K562 (cell line): ENCODE measurements at regions not wholly inside any gene's neighbourhood (a gene's known extent, or its start where the extent isn't known, plus 50 kb on each side); places are given as distances from the start of the nearest gene placed in this dataset.

Experiments
- ATAC-seq: fragments of 200-7000 bp; cut with Tn5 transposase; 3 replicates; pipeline ENCODE4 v1.9.1; 2020; ENCODE audit warnings: moderate library complexity
- BruUV-seq: library from RNA; stranded (reverse); fragments of 400-500 nt; replicated peaks from 2 replicates; lab custom pipeline; 2021; lab: Mats Ljungman, UMichigan
- CTCF ChIA-PET: fragments of 300-600 bp; formaldehyde crosslinking; extraction: SDS; loops from one replicate; lab custom pipeline; 2021; ENCODE audit warnings: low intra/inter-chr PET ratio; lab: Yijun Ruan, JAX
- POLR2A ChIA-PET: fragments of 300-600, 350-650 bp; sonication (Branson Sonifier 250); formaldehyde crosslinking; extraction: SDS; loops from one replicate; lab custom pipeline; 2021; ENCODE audit warnings: antibody characterized with exemption, inconsistent platforms; lab: Yijun Ruan, JAX
- DNase-seq, 4 experiments: peaks; one replicate each; pipeline versions ENCODE4 v3.0.0 to v3.0.0-alpha.2; 2011 to 2018; ENCODE audit warnings: low spot score in 3 of 4, mixed read lengths in 3 of 4; ENCODE audit errors: extremely low read depth in 1 of 4
- FAIRE-seq: peaks from 2 replicates; lab custom pipeline; 2011; peaks lifted over from hg19 to GRCh38; lab: Jason Lieb, UNC
- H2AFZ ChIP-seq: 2 replicates; pipeline ENCODE4 v1.6.0; 2011; ENCODE audit warnings: low read depth, low read length, control low read depth, inconsistent platforms
- H3K27ac ChIP-seq: fragments of 200-600 bp; 3 replicates; pipeline ENCODE4 v1.8.0; 2011; ENCODE audit warnings: low read depth, mild to moderate bottlenecking, control low read depth, inconsistent platforms, low read length, moderate library complexity, mixed read lengths; ENCODE audit errors: extremely low read depth
- H3K27me3 ChIP-seq, 2 experiments: fragments of 300-600 bp in 1 of 2; 2 replicates in 1 of 2; 3 replicates in 1 of 2; pipeline versions ENCODE4 v1.6.0 to v1.8.0; 2011; ENCODE audit warnings: inconsistent platforms in 2 of 2, low read length in 2 of 2, mild to moderate bottlenecking in 1 of 2, mixed read lengths in 1 of 2, moderate library complexity in 1 of 2; ENCODE audit not compliant: control insufficient read depth in 2 of 2, insufficient read depth in 2 of 2
- H3K36me3 ChIP-seq: fragments of 300-600 bp; 3 replicates; pipeline ENCODE4 v1.8.0; 2011; ENCODE audit warnings: mild to moderate bottlenecking, low read length, inconsistent platforms; ENCODE audit not compliant: control insufficient read depth, insufficient read depth
- H3K4me1 ChIP-seq, 2 experiments: fragments of 200-600 bp in 1 of 2; replicated peaks in 1 of 2; 2 replicates in 1 of 2; 3 replicates in 1 of 2; pipeline versions ENCODE4 v1.5.1 to v1.8.0; 2011; ENCODE audit warnings: inconsistent platforms in 2 of 2, low read length in 2 of 2, mild to moderate bottlenecking in 1 of 2, mixed read lengths in 1 of 2, moderate library complexity in 1 of 2; ENCODE audit not compliant: control insufficient read depth in 2 of 2, insufficient read depth in 2 of 2
- H3K4me2 ChIP-seq: 2 replicates; pipeline ENCODE4 v1.6.1; 2011; ENCODE audit warnings: low read length, control low read depth, inconsistent platforms, mixed read lengths; ENCODE audit not compliant: insufficient read depth
- H3K4me3 ChIP-seq: fragments of 200-600 bp; sonication (generic), shearing (Covaris generic); 2 replicates; pipeline ENCODE4 v1.5.1; 2016; ENCODE audit warnings: control low read depth, inconsistent platforms
- H3K79me2 ChIP-seq: fragments of 200-600 bp; 3 replicates; pipeline ENCODE4 v1.8.0; 2011; ENCODE audit warnings: low read length, inconsistent platforms; ENCODE audit not compliant: control insufficient read depth, insufficient read depth
- H3K9ac ChIP-seq, 2 experiments: 2 replicates each; pipeline versions ENCODE4 v1.6.0 to v1.6.1; 2011; ENCODE audit warnings: low read depth in 2 of 2, low read length in 2 of 2, control low read depth in 1 of 2, inconsistent platforms in 1 of 2, mild to moderate bottlenecking in 1 of 2, mixed read lengths in 1 of 2; ENCODE audit not compliant: insufficient read depth in 1 of 2
- H3K9me1 ChIP-seq: one replicate; pipeline ENCODE4 v1.6.0; 2011; ENCODE audit warnings: inconsistent platforms, mild to moderate bottlenecking, low read length, moderate library complexity; ENCODE audit not compliant: control insufficient read depth, insufficient read depth
- H3K9me3 ChIP-seq: replicated peaks from 2 replicates; pipeline ENCODE4 v1.5.1; 2011; ENCODE audit warnings: low read depth, low read length, inconsistent platforms; ENCODE audit not compliant: control insufficient read depth, insufficient read depth
- H4K20me1 ChIP-seq: replicated peaks from 2 replicates; pipeline ENCODE4 v1.6.1; 2011; ENCODE audit warnings: low read length, inconsistent platforms, mixed read lengths; ENCODE audit not compliant: control insufficient read depth, insufficient read depth
- BRF1 ChIP-seq: IDR thresholded peaks from 3 replicates; pipeline ENCODE4 v1.6.1; 2011; ENCODE audit warnings: borderline replicate concordance, mild to moderate bottlenecking; ENCODE audit not compliant: insufficient read length; ENCODE audit errors: extremely low read depth
- FIP1L1 ChIP-seq: fragments of 200-400 bp; formaldehyde crosslinking; IDR thresholded peaks from 2 replicates; pipeline ENCODE4 v1.6.1; 2018; ENCODE audit warnings: mild to moderate bottlenecking, low read depth, low read length; ENCODE audit not compliant: poor library complexity, severe bottlenecking
- KDM5B ChIP-seq: fragments of 200-600 bp; sonication (generic); IDR thresholded peaks from 2 replicates; pipeline ENCODE4 v1.6.1; 2012; ENCODE audit warnings: low read depth, mild to moderate bottlenecking, moderate library complexity, low read length, control low read depth, inconsistent platforms; ENCODE audit not compliant: insufficient replicate concordance
- MBD2 ChIP-seq: sonication (generic); IDR thresholded peaks from 2 replicates; pipeline ENCODE4 v1.6.1; 2016; ENCODE audit warnings: low read depth, borderline replicate concordance
- NFE2L1 ChIP-seq: fragments of 450-650 bp; IDR thresholded peaks from 2 replicates; pipeline ENCODE4 v1.6.1; 2016; ENCODE audit warnings: missing genetic modification characterization, low read depth, mild to moderate bottlenecking, missing compliant biosample characterization, moderate library complexity, borderline replicate concordance
- PCBP1 ChIP-seq: fragments of 200-400 bp; formaldehyde crosslinking; IDR thresholded peaks from 2 replicates; pipeline ENCODE4 v1.6.1; 2018; ENCODE audit warnings: mild to moderate bottlenecking, low read depth, low read length; ENCODE audit not compliant: poor library complexity, severe bottlenecking
- STAT5A ChIP-seq: IDR thresholded peaks from 2 replicates; pipeline ENCODE4 v1.6.1; 2012; ENCODE audit warnings: low read length, inconsistent platforms, borderline replicate concordance
- ZC3H11A ChIP-seq: IDR thresholded peaks from 2 replicates; pipeline ENCODE4 v1.6.1; 2012; ENCODE audit warnings: low read depth, low read length, improper control_type of control experiment
- ZFP30 ChIP-seq: fragments of 250-450 bp; sonication (Bioruptor Pico); IDR thresholded peaks from 2 replicates; pipeline ENCODE4 v1.8.0; 2022; ENCODE audit warnings: moderate library complexity, mild to moderate bottlenecking, inconsistent platforms, borderline replicate concordance
- ZNF57 ChIP-seq: fragments of 450-650 bp; formaldehyde crosslinking; IDR thresholded peaks from 2 replicates; pipeline ENCODE4 v1.4.0; 2020; ENCODE audit warnings: mild to moderate bottlenecking, moderate library complexity
- WGBS: fragments of 100-300 bp; shearing (Covaris generic); methylation state at CpG from one replicate; pipeline ENCODE4 v1.1.6; 2016; ENCODE audit warnings: low coverage, mixed read lengths; ENCODE audit not compliant: insufficient coverage; ENCODE audit errors: missing lambda C conversion rate; 5-methylcytosine and 5-hydroxymethylcytosine counted together
- in situ Hi-C: fragments of 300-500 bp; cut with MboI; formaldehyde crosslinking; loops from 4 replicates; pipeline ENCODE4 v1.15.0; 2018; ENCODE audit warnings: inconsistent platforms, mixed read lengths
- intact Hi-C: fragments of 100-400 bp; cut with micrococcal nuclease; formaldehyde crosslinking; loops from 2 replicates; pipeline ENCODE4 v1.14.2; 2022
- TF ChIP-seq, protein P1 (sequence below): fragments of 450-650 bp; IDR thresholded peaks from 2 replicates; pipeline ENCODE4 v1.6.1; 2017; ENCODE audit warnings: antibody characterized with exemption, mild to moderate bottlenecking

DNA sequence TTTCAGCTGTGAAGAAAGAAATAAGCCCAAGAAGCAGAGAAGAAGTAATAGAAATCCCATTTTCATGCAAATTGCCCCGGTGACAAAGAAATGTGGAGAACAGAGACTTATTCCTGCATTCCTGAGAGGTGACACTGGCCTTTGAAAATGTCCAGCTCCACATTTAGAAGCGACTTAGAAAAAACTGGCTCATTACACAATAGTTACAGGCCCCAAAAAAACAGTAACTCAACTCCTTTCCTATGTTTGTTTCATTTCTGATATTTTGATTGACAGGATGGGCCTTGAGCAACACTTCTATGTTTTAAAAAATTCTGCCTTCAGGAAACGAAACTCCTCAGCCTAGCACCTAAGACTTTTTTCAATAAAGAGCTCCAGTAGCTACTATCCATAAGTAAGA, 726.9 kb upstream of the TENM4 start:
- Histone ChIP-seq H2AFZ (no peak overlapping the region), H3K9me3 (no peaks in the 10 kb centered on the region), H3K4me3 (no peak overlapping the region), H3K9ac (no peak overlapping the region), H3K4me1 (no peaks in the 10 kb centered on the region), H3K27me3 (no peaks in the 10 kb centered on the region), H3K79me2 (no peaks in the 10 kb centered on the region), H3K36me3 (no peaks in the 10 kb centered on the region), H3K9me1 (no peaks in the 10 kb centered on the region), H3K27ac (no peak overlapping the region), H4K20me1 (no peaks in the 10 kb centered on the region), H3K4me2 (no peak overlapping the region)
- 0% methylated on average over 3 of the region's 3 CpGs for WGBS
- intact Hi-C loops, result no loop called here
- TF ChIP-seq, protein P1, sequence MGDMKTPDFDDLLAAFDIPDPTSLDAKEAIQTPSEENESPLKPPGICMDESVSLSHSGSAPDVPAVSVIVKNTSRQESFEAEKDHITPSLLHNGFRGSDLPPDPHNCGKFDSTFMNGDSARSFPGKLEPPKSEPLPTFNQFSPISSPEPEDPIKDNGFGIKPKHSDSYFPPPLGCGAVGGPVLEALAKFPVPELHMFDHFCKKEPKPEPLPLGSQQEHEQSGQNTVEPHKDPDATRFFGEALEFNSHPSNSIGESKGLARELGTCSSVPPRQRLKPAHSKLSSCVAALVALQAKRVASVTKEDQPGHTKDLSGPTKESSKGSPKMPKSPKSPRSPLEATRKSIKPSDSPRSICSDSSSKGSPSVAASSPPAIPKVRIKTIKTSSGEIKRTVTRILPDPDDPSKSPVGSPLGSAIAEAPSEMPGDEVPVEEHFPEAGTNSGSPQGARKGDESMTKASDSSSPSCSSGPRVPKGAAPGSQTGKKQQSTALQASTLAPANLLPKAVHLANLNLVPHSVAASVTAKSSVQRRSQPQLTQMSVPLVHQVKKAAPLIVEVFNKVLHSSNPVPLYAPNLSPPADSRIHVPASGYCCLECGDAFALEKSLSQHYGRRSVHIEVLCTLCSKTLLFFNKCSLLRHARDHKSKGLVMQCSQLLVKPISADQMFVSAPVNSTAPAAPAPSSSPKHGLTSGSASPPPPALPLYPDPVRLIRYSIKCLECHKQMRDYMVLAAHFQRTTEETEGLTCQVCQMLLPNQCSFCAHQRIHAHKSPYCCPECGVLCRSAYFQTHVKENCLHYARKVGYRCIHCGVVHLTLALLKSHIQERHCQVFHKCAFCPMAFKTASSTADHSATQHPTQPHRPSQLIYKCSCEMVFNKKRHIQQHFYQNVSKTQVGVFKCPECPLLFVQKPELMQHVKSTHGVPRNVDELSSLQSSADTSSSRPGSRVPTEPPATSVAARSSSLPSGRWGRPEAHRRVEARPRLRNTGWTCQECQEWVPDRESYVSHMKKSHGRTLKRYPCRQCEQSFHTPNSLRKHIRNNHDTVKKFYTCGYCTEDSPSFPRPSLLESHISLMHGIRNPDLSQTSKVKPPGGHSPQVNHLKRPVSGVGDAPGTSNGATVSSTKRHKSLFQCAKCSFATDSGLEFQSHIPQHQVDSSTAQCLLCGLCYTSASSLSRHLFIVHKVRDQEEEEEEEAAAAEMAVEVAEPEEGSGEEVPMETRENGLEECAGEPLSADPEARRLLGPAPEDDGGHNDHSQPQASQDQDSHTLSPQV, result no peak
- TF ChIP-seq MBD2 (no peak), FIP1L1 (no peak), STAT5A (no peak), PCBP1 (no peak), ZNF57 (no peak), KDM5B (no peak), BRF1 (no peak), ZFP30 (CRISPR knock-in tag) (no peak), ZC3H11A (no peak), NFE2L1 (tag) (no peak)
- CTCF ChIA-PET, result no interaction called here
- DNase-seq (no peak), ATAC-seq (no peak), FAIRE-seq (no peak)
- POLR2A ChIA-PET, result no interaction called here
- in situ Hi-C loops, result no loop called here
- BruUV-seq, result no TSS peak
